ENCODE measurements at regions not wholly inside any gene's neighbourhood (a gene's known extent, or its start where the extent isn't known, plus 50 kb on each side); places are given as distances from the start of the nearest gene placed in this dataset.
"Not testable (repeated sequence)": the region's sequence is repeated elsewhere in the genome, so short reads cannot be mapped to it uniquely, and the experiment has no call there.

- POLR2A ChIA-PET = no interaction called here
Observed at GRCh38 chr5:38686658-38687057, 130.2 kb upstream of the LIFR start.

GRCh38 chr5:38692346-38692745 is 135.9 kb upstream of the LIFR start:
- no peak for TF ChIP-seq CTCF (IDR thresholded peaks at IDR 0.05; ENCODE audit: insufficient read depth, low read length, missing control alignments)
- DNase-seq (ENCODE audit: low read depth, low spot score) = no peak
- ChIA-PET POLR2A (no interaction called here), CTCF (no interaction called here)
- H3K4me3 ChIP-seq (ENCODE audit: low read depth, low read length) = no peak overlapping the region

More at GRCh38 chr5:38686658-38687057, 130.2 kb upstream of the LIFR start:
- TF ChIP-seq CTCF (IDR thresholded peaks at IDR 0.05; ENCODE audit: insufficient read depth, low read length, missing control alignments) = no peak
- DNase-seq (ENCODE audit: low read depth, low spot score) = no peak
- H3K4me3 ChIP-seq (ENCODE audit: low read depth, low read length) = no peak overlapping the region
- CTCF ChIA-PET = no interaction called here

- CTCF ChIA-PET = no interaction called here
- no peak for DNase-seq (ENCODE audit: low read depth, low spot score)
- TF ChIP-seq CTCF (IDR thresholded peaks at IDR 0.05; ENCODE audit: insufficient read depth, low read length, missing control alignments) = no peak
- H3K4me3 ChIP-seq (ENCODE audit: low read depth, low read length) = no peak overlapping the region
- POLR2A ChIA-PET = no interaction called here
Observed at GRCh38 chr5:38692781-38693527, 136.5 kb upstream of the LIFR start.

- no peak overlapping the region for H3K4me3 ChIP-seq (ENCODE audit: low read depth, low read length)
- no peak for TF ChIP-seq CTCF (IDR thresholded peaks at IDR 0.05; ENCODE audit: insufficient read depth, low read length, missing control alignments)
- DNase-seq (ENCODE audit: low read depth, low spot score) = no peak
- POLR2A ChIA-PET = no interaction called here
- CTCF ChIA-PET = interaction anchor here (1.2 kb wide), 1 partner anchor 253 kb away, joined by 5 read pairs; no protein-coding TSS in a partner anchor
Observed at GRCh38 chr5:38695021-38695958, 138.8 kb upstream of the LIFR start.

- TF ChIP-seq CTCF (IDR thresholded peaks at IDR 0.05; ENCODE audit: insufficient read depth, low read length, missing control alignments) = no peak
Observed at GRCh38 chr5:38697013-38697412, 140.6 kb upstream of the LIFR start.

GRCh38 chr5:38705529-38705928 is 140.3 kb upstream of the OSMR start:
- H3K4me3 ChIP-seq (ENCODE audit: low read depth, low read length); CTCF ChIA-PET; POLR2A ChIA-PET: not testable (repeated sequence)

More at GRCh38 chr5:38697013-38697412, 140.6 kb upstream of the LIFR start:
- DNase-seq (ENCODE audit: low read depth, low spot score) = no peak
- CTCF ChIA-PET = interaction anchor here (1.2 kb wide), 1 partner anchor 255 kb away, joined by 5 read pairs; no protein-coding TSS in a partner anchor
- POLR2A ChIA-PET = no interaction called here
- H3K4me3 ChIP-seq (ENCODE audit: low read depth, low read length) = no peak overlapping the region

More at GRCh38 chr5:38705529-38705928, 140.3 kb upstream of the OSMR start:
- not testable (repeated sequence) for DNase-seq (ENCODE audit: low read depth, low spot score)
